Effector memory CD8-positive, alpha-beta T cell (primary cell): ENCODE measurements at regions not wholly inside any gene's neighbourhood (a gene's known extent, or its start where the extent isn't known, plus 50 kb on each side); places are given as distances from the start of the nearest gene placed in this dataset.
A peak's percentile ranks its signal among the peaks of the same experiment; 100 is the strongest.
"Not testable (repeated sequence)": the region's sequence is repeated elsewhere in the genome, so short reads cannot be mapped to it uniquely, and the experiment has no call there.

Source experiments
- ATAC-seq: fragments of 150-1000 bp; cut with Tn5 transposase; replicated peaks from 2 replicates; pipeline ENCODE4 v1.10.0; 2021; ENCODE audit warnings: mild to moderate bottlenecking, moderate library complexity
- DNase-seq, 3 experiments: peaks; one replicate each; pipeline ENCODE4 v3.0.0; 2021
- H3K27ac Mint-ChIP-seq, 2 donors: one replicate each; pipeline ENCODE4 v1.8.0; 2022; ENCODE audit warnings: mild to moderate bottlenecking in 2 of 2, mixed read lengths in 2 of 2, moderate library complexity in 2 of 2
- H3K27me3 Mint-ChIP-seq, 2 donors: one replicate each; pipeline ENCODE4 v1.8.0; 2022; ENCODE audit warnings: mixed read lengths in 2 of 2
- H3K36me3 Mint-ChIP-seq: one replicate; pipeline ENCODE4 v1.8.0; 2022; ENCODE audit warnings: mild to moderate bottlenecking, moderate library complexity, mixed read lengths; ENCODE audit not compliant: insufficient read depth
- H3K4me1 Mint-ChIP-seq, 2 donors: one replicate each; pipeline ENCODE4 v1.8.0; 2022; ENCODE audit warnings: low read depth in 2 of 2, mixed read lengths in 2 of 2
- H3K4me3 Mint-ChIP-seq, 2 donors: one replicate each; pipeline ENCODE4 v1.8.0; 2022; ENCODE audit warnings: mild to moderate bottlenecking in 2 of 2, mixed read lengths in 2 of 2, moderate library complexity in 2 of 2
- H3K9me3 Mint-ChIP-seq, 2 donors: one replicate each; pipeline ENCODE4 v1.8.0; 2022; ENCODE audit warnings: mixed read lengths in 2 of 2

GRCh38 chr10:9091530-9092093 lies 1037.1 kb downstream of the GATA3 start:
- H3K9me3 Mint-ChIP-seq: no peaks in the 10 kb centered on the region
- H3K36me3 Mint-ChIP-seq: no peaks in the 10 kb centered on the region
- no peak overlapping the region for H3K27ac Mint-ChIP-seq
- H3K4me1 Mint-ChIP-seq: no peaks in the 10 kb centered on the region
- ATAC-seq: no peak
- DNase-seq: no peak
- no peak overlapping the region for H3K4me3 Mint-ChIP-seq
- peaks cover 12 to 21% of the 10 kb centered on the region in 2 donors for H3K27me3 Mint-ChIP-seq

DNA sequence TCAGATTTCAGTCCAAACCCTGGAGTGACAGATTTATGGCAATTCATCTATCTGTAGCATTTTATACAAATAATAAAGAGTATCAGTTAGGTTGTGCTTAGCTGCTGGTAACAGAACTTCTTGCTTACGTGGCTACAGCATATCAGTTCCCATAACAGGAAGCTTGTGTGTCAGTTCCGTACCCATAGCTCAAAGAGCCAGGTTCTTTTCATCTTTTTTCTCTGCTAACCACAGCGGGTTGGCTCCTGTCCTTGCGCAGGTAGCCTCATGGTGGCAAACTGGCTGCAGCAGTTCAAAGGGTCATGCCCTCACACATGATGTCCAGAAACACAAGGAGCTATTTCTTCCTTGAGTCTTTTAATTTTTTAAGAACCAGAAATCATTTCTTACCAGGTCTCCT lies 1041.8 kb downstream of the GATA3 start:
- Mint-ChIP-seq H3K27me3 (peaks cover 21 to 22% of the 10 kb centered on the region in 2 donors), H3K9me3 (no peaks in the 10 kb centered on the region), H3K27ac (no peak overlapping the region), H3K36me3 (no peaks in the 10 kb centered on the region), H3K4me3 (no peak overlapping the region), H3K4me1 (no peaks in the 10 kb centered on the region)
- ATAC-seq (peak; percentile 51), DNase-seq (no peak)

GRCh38 chr10:9097206-9097990 lies 1042.9 kb downstream of the GATA3 start:
- Mint-ChIP-seq H3K27ac (no peak overlapping the region), H3K4me3 (no peak overlapping the region), H3K36me3 (no peaks in the 10 kb centered on the region), H3K4me1 (no peaks in the 10 kb centered on the region), H3K9me3 (no peaks in the 10 kb centered on the region), H3K27me3 (peaks cover 21 to 22% of the 10 kb centered on the region in 2 donors)
- ATAC-seq (peak; percentile 42), DNase-seq (no peak)

- no peaks in the 10 kb centered on the region for H3K4me1 Mint-ChIP-seq
- no peak overlapping the region for H3K27ac Mint-ChIP-seq
- no peak overlapping the region for H3K4me3 Mint-ChIP-seq
- ATAC-seq (no peak), DNase-seq (no peak)
- H3K27me3 Mint-ChIP-seq: peaks cover 17 to 22% of the 10 kb centered on the region in 2 donors
- H3K9me3 Mint-ChIP-seq: no peaks in the 10 kb centered on the region
- no peaks in the 10 kb centered on the region for H3K36me3 Mint-ChIP-seq
Observed at GRCh38 chr10:9097991-9098306, 1043.5 kb downstream of the GATA3 start.

GRCh38 chr10:9102026-9102425 lies 1047.5 kb downstream of the GATA3 start:
- H3K4me1 Mint-ChIP-seq: no peaks in the 10 kb centered on the region
- H3K36me3 Mint-ChIP-seq: no peaks in the 10 kb centered on the region
- no peak for DNase-seq
- H3K27ac Mint-ChIP-seq: no peak overlapping the region
- peaks cover 6 to 18% of the 10 kb centered on the region in 2 donors for H3K27me3 Mint-ChIP-seq
- no peak overlapping the region for H3K4me3 Mint-ChIP-seq
- no peak for ATAC-seq
- no peaks in the 10 kb centered on the region for H3K9me3 Mint-ChIP-seq

DNA sequence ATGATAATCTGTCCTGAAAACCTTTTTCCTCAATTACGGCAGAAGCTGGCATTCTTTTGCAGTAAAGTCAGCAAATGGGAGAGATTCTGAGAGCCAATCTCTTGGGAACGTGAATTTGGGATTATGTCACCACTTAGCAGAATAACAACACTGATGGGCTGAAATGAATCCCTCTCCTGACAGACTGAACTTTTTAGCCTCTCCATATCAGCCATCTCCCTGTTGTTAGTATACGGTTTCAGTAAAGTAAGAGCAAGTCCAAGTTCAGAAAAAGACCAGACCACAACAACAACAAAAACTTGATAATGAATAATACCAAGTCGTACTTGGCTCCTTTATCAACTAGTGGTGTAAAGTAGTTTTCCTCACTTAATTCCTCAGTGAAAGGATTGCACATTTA lies 1048.8 kb downstream of the GATA3 start:
- Mint-ChIP-seq H3K27me3 (peaks cover 6 to 18% of the 10 kb centered on the region in 2 donors), H3K27ac (no peak overlapping the region), H3K9me3 (no peaks in the 10 kb centered on the region), H3K4me3 (no peak overlapping the region), H3K4me1 (no peaks in the 10 kb centered on the region), H3K36me3 (no peaks in the 10 kb centered on the region)
- DNase-seq (no peak), ATAC-seq (no peak)

DNA sequence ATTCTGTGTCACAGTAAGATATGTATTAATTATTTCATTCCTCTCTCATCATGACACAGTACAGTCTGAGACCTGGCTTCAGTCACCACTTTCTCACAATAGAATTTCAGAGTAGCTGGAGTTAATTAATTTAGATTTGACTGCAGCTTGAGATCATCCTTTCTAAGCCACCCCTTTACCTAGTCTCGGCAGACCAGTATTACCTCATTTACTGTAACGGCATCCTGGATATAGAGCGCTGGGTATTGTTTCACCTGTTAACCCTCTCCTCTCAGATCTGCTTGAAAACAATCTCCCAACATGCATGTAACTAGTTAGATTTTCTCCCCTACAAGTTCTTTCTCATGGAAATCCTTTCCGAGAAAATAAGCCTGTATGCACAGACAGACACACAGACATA lies 1057.5 kb downstream of the GATA3 start:
- peaks cover under 1 to 6% of the 10 kb centered on the region in 2 donors for H3K27me3 Mint-ChIP-seq
- no peaks in the 10 kb centered on the region for H3K9me3 Mint-ChIP-seq
- no peak overlapping the region for H3K4me3 Mint-ChIP-seq
- no peak overlapping the region for H3K27ac Mint-ChIP-seq
- no peaks in the 10 kb centered on the region for H3K4me1 Mint-ChIP-seq
- no peaks in the 10 kb centered on the region for H3K36me3 Mint-ChIP-seq
- DNase-seq (no peak), ATAC-seq (no peak)

DNA sequence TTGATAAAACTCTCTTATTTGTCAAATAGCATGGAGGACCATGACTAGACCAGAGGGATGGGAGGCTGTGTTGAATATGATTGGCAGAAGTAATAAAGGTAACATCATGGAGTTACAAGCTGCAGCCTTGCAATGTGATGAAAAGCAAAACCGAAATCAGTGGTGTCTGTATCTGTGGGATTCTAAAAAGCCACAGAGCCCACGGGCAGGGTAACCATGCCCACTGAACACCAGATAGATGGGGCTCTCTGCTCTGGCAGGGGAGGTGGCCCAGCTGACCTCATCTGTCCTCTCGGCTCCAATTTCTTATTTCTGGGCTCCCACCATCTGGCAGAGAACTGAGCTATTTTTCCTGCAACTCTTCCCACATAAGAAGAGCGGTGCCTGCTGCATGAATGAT lies 1072.2 kb downstream of the GATA3 start:
- no peaks in the 10 kb centered on the region for H3K4me1 Mint-ChIP-seq
- no peak overlapping the region for H3K27ac Mint-ChIP-seq
- no peak for ATAC-seq
- no peak for DNase-seq
- H3K9me3 Mint-ChIP-seq: no peaks in the 10 kb centered on the region
- H3K27me3 Mint-ChIP-seq: peaks cover 7 to 8% of the 10 kb centered on the region in 2 donors
- H3K4me3 Mint-ChIP-seq: no peak overlapping the region
- H3K36me3 Mint-ChIP-seq: no peaks in the 10 kb centered on the region

DNA sequence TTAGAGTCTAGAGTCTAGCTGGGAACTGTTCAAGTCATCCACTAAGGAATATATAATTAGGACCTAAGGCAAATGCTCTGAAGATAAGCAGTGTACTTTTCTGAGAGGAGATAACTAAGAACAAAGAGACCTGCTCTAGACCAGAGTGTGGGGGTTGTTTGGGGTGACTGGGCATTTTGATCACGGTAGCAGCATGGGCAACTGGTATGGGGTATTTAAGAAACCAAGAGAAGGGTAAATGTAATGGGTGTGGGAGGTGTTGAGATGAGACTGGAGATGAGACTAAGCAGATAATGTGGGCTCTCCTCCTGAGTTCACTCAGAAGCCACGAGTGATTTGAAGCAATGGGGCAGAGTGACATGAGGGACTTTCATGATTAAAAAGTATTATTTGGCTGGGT lies 1082.9 kb downstream of the GATA3 start:
- no peaks in the 10 kb centered on the region for H3K4me1 Mint-ChIP-seq
- H3K36me3 Mint-ChIP-seq: no peaks in the 10 kb centered on the region
- H3K9me3 Mint-ChIP-seq: no peaks in the 10 kb centered on the region
- ATAC-seq (no peak), DNase-seq (no peak)
- peaks cover 5 to 20% of the 10 kb centered on the region in 2 donors for H3K27me3 Mint-ChIP-seq
- H3K27ac Mint-ChIP-seq: no peak overlapping the region
- no peak overlapping the region for H3K4me3 Mint-ChIP-seq

DNA sequence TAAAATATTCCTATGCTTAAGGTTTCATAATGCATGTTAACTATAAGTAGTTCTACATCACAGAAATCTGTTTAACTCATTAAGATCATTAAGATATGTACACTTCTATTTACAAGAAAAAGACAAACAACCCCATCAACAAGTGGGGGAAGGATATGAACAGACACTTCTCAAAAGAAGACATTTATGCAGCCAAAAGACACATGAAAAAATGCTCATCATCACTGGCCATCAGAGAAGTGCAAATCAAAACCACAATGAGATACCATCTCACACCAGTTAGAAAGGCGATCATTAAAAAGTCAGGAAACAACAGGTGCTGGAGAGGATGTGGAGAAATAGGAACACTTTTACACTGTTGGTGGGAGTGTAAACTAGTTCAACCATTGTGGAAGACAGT lies 1084.3 kb downstream of the GATA3 start:
- not testable (repeated sequence) for H3K36me3 Mint-ChIP-seq

GRCh38 chr10:9140373-9140772 lies 1085.9 kb downstream of the GATA3 start:
- no peak overlapping the region for H3K27ac Mint-ChIP-seq
- no peaks in the 10 kb centered on the region for H3K4me1 Mint-ChIP-seq
- DNase-seq: no peak
- no peak overlapping the region for H3K4me3 Mint-ChIP-seq
- H3K27me3 Mint-ChIP-seq: peaks cover 0 to 17% of the 10 kb centered on the region in 2 donors
- ATAC-seq: no peak
- no peaks in the 10 kb centered on the region for H3K9me3 Mint-ChIP-seq
- no peaks in the 10 kb centered on the region for H3K36me3 Mint-ChIP-seq

More for the DNA sequence above, 1084.3 kb downstream of the GATA3 start:
- DNase-seq, H3K27ac Mint-ChIP-seq, ATAC-seq, H3K9me3 Mint-ChIP-seq, H3K4me1 Mint-ChIP-seq, H3K4me3 Mint-ChIP-seq: not testable (repeated sequence)
- peaks cover 5 to 20% of the 10 kb centered on the region in 2 donors for H3K27me3 Mint-ChIP-seq

DNA sequence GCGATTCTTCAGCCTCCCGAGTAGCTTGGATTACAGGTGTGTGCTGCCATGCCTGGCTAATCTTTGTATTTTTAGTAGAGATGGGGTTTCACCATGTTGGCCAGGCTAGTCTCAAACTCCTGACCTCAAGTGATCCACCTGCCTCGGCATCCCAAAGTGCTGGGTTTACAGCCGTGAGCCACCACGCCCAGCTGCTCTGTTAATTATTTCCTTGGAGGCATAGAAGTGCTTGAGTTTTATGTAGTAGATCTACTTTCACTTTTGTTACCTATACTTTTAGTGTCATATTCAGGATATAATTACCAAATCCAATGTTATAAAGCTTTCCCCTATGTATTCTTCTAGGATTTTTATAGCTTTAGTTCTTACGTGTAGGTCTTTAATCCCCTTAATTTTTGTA lies 1093.0 kb downstream of the GATA3 start:
- DNase-seq (no peak), ATAC-seq (no peak)
- no peaks in the 10 kb centered on the region for H3K4me1 Mint-ChIP-seq
- peaks cover 3% of the 10 kb centered on the region for H3K36me3 Mint-ChIP-seq
- H3K27me3 Mint-ChIP-seq: peaks cover 8 to 21% of the 10 kb centered on the region in 2 donors
- H3K9me3 Mint-ChIP-seq: no peaks in the 10 kb centered on the region
- no peak overlapping the region for H3K4me3 Mint-ChIP-seq
- no peak overlapping the region for H3K27ac Mint-ChIP-seq

DNA sequence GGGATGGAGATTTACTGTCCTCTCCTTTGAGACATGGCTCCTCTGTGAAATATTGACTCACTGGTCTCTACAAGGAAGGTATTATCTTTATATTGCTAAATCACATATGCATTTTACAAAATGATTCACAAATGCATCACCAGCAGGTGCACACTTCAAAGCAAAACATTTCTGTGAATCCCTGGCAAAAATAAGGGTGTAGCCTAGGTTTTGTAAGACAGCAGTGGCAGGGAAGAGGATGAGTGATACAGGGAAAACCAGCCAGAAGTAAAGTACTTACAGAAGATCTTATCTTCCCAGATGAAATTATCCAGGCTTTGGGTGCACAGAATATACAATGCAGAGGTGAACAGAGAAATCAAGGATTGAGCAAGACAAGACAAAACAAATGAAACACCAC lies 1094.6 kb downstream of the GATA3 start:
- Mint-ChIP-seq H3K4me3 (no peak overlapping the region), H3K36me3 (peaks cover 3% of the 10 kb centered on the region), H3K27me3 (peaks cover 17 to 21% of the 10 kb centered on the region in 2 donors), H3K4me1 (no peaks in the 10 kb centered on the region), H3K27ac (no peak overlapping the region), H3K9me3 (no peaks in the 10 kb centered on the region)
- DNase-seq: no peak
- ATAC-seq: no peak

- H3K9me3 Mint-ChIP-seq, H3K4me3 Mint-ChIP-seq, H3K4me1 Mint-ChIP-seq, DNase-seq, H3K27ac Mint-ChIP-seq, ATAC-seq, H3K36me3 Mint-ChIP-seq: not testable (repeated sequence)
- H3K27me3 Mint-ChIP-seq: peaks cover 25 to 38% of the 10 kb centered on the region in 2 donors
Observed at GRCh38 chr10:9153057-9153456, 1098.6 kb downstream of the GATA3 start.
